ENCODE measurements at regions not wholly inside any gene's neighbourhood (a gene's known extent, or its start where the extent isn't known, plus 50 kb on each side); places are given as distances from the start of the nearest gene placed in this dataset.

- no peaks in the 10 kb centered on the region for H3K9me3 ChIP-seq (ENCODE audit: control insufficient read depth, low read length)
- TF ChIP-seq, protein P1, sequence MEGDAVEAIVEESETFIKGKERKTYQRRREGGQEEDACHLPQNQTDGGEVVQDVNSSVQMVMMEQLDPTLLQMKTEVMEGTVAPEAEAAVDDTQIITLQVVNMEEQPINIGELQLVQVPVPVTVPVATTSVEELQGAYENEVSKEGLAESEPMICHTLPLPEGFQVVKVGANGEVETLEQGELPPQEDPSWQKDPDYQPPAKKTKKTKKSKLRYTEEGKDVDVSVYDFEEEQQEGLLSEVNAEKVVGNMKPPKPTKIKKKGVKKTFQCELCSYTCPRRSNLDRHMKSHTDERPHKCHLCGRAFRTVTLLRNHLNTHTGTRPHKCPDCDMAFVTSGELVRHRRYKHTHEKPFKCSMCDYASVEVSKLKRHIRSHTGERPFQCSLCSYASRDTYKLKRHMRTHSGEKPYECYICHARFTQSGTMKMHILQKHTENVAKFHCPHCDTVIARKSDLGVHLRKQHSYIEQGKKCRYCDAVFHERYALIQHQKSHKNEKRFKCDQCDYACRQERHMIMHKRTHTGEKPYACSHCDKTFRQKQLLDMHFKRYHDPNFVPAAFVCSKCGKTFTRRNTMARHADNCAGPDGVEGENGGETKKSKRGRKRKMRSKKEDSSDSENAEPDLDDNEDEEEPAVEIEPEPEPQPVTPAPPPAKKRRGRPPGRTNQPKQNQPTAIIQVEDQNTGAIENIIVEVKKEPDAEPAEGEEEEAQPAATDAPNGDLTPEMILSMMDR (IDR thresholded peaks at IDR 0.05), result no peak
- no peaks in the 10 kb centered on the region for H3K4me1 ChIP-seq
- no peak overlapping the region for H2AFZ ChIP-seq
- H3K4me2 ChIP-seq (ENCODE audit: low read length), result no peak overlapping the region
- H3K36me3 ChIP-seq (ENCODE audit: control insufficient read depth, insufficient read depth, low read length), result no peaks in the 10 kb centered on the region
- H3K27me3 ChIP-seq (ENCODE audit: control insufficient read depth, insufficient read depth, low read length), result no peaks in the 10 kb centered on the region
- H3K27ac ChIP-seq, result no peak overlapping the region
- H3K9ac ChIP-seq, result no peak overlapping the region
- no peaks in the 10 kb centered on the region for H3K79me2 ChIP-seq
- H3K4me3 ChIP-seq (ENCODE audit: low read depth, low read length), result no peak overlapping the region
Measured at GRCh38 chr11:42713279-42713678, 598.5 kb upstream of the API5 start.

- no peak overlapping the region for H3K27ac ChIP-seq
- H3K4me2 ChIP-seq (ENCODE audit: low read length), result no peak overlapping the region
- TF ChIP-seq, protein P1 (IDR thresholded peaks at IDR 0.05), result no peak
- H3K9ac ChIP-seq, result no peak overlapping the region
- no peaks in the 10 kb centered on the region for H3K9me3 ChIP-seq (ENCODE audit: control insufficient read depth, low read length)
- no peak overlapping the region for H2AFZ ChIP-seq
- H3K4me3 ChIP-seq (ENCODE audit: low read depth, low read length), result no peak overlapping the region
- no peaks in the 10 kb centered on the region for H3K79me2 ChIP-seq
- H3K4me1 ChIP-seq, result no peaks in the 10 kb centered on the region
- H3K27me3 ChIP-seq (ENCODE audit: control insufficient read depth, insufficient read depth, low read length), result no peaks in the 10 kb centered on the region
- no peaks in the 10 kb centered on the region for H3K36me3 ChIP-seq (ENCODE audit: control insufficient read depth, insufficient read depth, low read length)
Measured at GRCh38 chr11:42713753-42714152, 598.0 kb upstream of the API5 start.

DNA sequence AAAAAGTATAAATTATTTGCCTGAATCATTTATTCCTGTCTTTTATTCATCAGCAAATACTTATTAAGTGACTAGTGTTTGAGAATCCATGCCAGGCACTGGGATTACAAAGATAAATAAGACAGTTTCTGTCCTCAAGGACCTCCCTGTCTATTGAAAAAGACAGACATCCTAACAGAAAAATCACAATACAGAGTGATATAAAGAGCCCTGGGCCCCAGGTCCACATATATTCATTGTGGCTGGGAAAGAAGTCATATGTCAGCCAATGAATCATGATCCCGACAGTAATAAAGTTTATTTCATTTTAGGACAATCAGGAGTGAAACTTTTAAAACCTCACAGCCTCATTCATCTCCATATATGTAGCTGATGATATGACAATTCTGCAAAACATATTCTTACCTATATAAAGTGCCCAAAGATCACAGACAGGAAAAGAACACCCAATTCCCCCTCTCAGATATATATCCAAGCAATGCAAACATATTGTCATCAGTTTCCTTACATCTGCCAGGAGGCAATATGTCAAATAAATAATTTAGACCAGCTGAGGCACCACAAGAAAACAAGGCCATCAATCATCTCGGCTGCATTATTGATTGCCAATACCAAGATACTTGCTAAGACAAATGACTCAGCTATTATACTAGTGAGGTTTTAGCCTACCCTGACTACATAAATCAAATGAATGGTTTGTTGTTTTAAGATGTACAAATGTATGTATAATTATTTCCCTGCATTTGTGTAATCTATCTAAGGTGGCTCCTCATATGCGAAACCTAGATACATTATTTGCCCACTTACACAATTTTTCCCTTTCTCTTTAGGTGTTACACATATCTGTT, 590.9 kb upstream of the API5 start:
- TF ChIP-seq, protein P1 (IDR thresholded peaks at IDR 0.05), result no peak
- Histone ChIP-seq H3K4me2 (ENCODE audit: low read length) (no peak overlapping the region), H3K9me3 (ENCODE audit: control insufficient read depth, low read length) (no peaks in the 10 kb centered on the region), H3K27ac (no peak overlapping the region), H2AFZ (no peak overlapping the region), H3K4me1 (no peaks in the 10 kb centered on the region), H3K4me3 (ENCODE audit: low read depth, low read length) (no peak overlapping the region), H3K9ac (no peak overlapping the region), H3K36me3 (ENCODE audit: control insufficient read depth, insufficient read depth, low read length) (no peaks in the 10 kb centered on the region), H3K27me3 (ENCODE audit: control insufficient read depth, insufficient read depth, low read length) (no peaks in the 10 kb centered on the region), H3K79me2 (no peaks in the 10 kb centered on the region)

DNA sequence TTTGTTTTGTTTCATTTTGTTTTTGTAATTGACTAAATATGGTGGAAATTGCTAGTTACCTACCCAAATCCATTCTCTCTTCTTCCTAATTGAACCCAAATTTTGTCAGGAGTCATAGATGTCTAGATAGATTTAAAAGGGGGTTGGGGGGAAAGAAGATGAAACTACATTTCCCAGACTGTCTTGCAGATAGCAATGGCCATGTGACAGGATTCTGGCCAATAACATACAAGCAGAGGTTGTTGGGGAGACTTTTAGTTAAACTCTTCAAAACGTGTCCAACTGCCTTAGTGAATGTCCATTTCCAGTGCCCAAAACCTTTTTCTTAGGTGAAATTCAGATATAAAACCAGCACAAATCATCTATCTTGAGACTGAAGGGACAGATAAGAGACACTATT, 583.9 kb upstream of the API5 start:
- Histone ChIP-seq H3K36me3 (ENCODE audit: control insufficient read depth, insufficient read depth, low read length) (no peaks in the 10 kb centered on the region), H3K27ac (no peak overlapping the region), H3K79me2 (no peaks in the 10 kb centered on the region), H3K9ac (no peak overlapping the region), H2AFZ (no peak overlapping the region), H3K4me3 (ENCODE audit: low read depth, low read length) (no peak overlapping the region), H3K27me3 (ENCODE audit: control insufficient read depth, insufficient read depth, low read length) (no peaks in the 10 kb centered on the region), H3K4me2 (ENCODE audit: low read length) (no peak overlapping the region), H3K4me1 (no peaks in the 10 kb centered on the region), H3K9me3 (ENCODE audit: control insufficient read depth, low read length) (no peaks in the 10 kb centered on the region)
- TF ChIP-seq, protein P1 (IDR thresholded peaks at IDR 0.05), result no peak

- TF ChIP-seq, protein P1 (IDR thresholded peaks at IDR 0.05), result no peak
- H3K4me1 ChIP-seq, result no peaks in the 10 kb centered on the region
- H3K36me3 ChIP-seq (ENCODE audit: control insufficient read depth, insufficient read depth, low read length), result no peaks in the 10 kb centered on the region
- H3K4me3 ChIP-seq (ENCODE audit: low read depth, low read length), result no peak overlapping the region
- no peaks in the 10 kb centered on the region for H3K79me2 ChIP-seq
- H3K9me3 ChIP-seq (ENCODE audit: control insufficient read depth, low read length), result no peaks in the 10 kb centered on the region
- H3K4me2 ChIP-seq (ENCODE audit: low read length), result no peak overlapping the region
- no peak overlapping the region for H2AFZ ChIP-seq
- no peak overlapping the region for H3K9ac ChIP-seq
- no peaks in the 10 kb centered on the region for H3K27me3 ChIP-seq (ENCODE audit: control insufficient read depth, insufficient read depth, low read length)
- H3K27ac ChIP-seq, result no peak overlapping the region
Measured at GRCh38 chr11:42762348-42762747, 549.4 kb upstream of the API5 start.

All from parathyroid adenoma (tissue), 2 donors.